Left cardiac atrium (tissue), 4 donors: ENCODE measurements at regions not wholly inside any gene's neighbourhood (a gene's known extent, or its start where the extent isn't known, plus 50 kb on each side); places are given as distances from the start of the nearest gene placed in this dataset.
"Not testable (repeated sequence)": the region's sequence is repeated elsewhere in the genome, so short reads cannot be mapped to it uniquely, and the experiment has no call there.

ENCODE experiments used
- ATAC-seq, 2 donors: fragments of 200-7000 bp; cut with Tn5 transposase; one replicate each; pipeline ENCODE4 v1.9.1; 2020; ENCODE audit warnings: mild to moderate bottlenecking in 2 of 2, moderate library complexity in 2 of 2
- DNase-seq: peaks from one replicate; pipeline ENCODE4 v3.0.0-alpha.2; 2020
- intact Hi-C, 2 donors: fragments of 100-400 bp; cut with DNase I; formaldehyde crosslinking; loops; one replicate each; pipeline versions ENCODE4 v1.14.1 to v1.15.1; 2022 to 2023
- donor health status: DM: no; HTN: yes; CAD: no.
- donor health status: DM: no; HTN: yes; CAD: no; lungs with severe emphysema.
- donor health status: DM: yes; HTN: yes; CAD: no.
- donor health status: Dilated cardiomyopathy.

DNA sequence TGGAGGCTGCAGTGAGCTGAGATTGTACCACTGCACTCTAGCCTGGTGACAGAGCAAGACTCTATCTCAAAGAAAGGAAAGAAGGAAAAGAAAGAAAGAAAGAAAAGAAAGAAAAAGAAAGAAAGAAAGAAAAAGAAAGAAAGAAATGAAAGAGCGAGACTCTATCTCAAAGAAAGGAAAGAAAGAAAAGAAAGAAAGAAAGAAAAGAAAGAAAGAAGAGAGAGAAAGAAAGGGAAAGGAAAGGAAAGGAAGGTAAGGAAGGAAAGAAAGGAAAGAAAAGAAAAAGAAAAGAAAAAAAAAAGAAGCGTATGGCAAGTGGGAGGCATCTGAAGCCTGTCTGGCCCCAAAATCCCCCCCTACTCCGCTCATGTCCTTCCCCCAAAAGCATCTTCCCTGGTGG is 182.3 kb upstream of the MSX2 start:
- no peak for ATAC-seq
- intact Hi-C loops: no loop called here
- no peak for DNase-seq

DNA sequence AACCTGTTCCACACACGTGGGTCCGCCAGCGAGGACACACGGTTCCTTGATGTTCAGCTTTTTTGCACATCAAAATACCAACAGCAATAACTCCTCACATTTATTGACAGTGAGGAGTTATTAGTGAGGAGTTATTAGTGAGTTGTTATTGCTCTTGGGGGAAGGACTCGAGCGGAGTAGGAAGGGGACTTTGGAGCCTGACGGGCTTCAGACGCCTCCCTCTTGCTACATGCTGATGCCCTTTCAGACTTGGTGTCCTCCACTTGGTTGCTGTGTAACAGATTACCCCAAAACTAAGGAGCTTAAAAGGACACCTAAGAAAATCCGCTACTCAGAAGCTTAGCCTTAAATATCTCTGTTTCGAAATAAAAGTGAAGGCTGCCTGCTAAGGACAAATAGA is 181.9 kb upstream of the MSX2 start:
- no peak for DNase-seq
- intact Hi-C loops: no loop called here
- ATAC-seq: no peak

DNA sequence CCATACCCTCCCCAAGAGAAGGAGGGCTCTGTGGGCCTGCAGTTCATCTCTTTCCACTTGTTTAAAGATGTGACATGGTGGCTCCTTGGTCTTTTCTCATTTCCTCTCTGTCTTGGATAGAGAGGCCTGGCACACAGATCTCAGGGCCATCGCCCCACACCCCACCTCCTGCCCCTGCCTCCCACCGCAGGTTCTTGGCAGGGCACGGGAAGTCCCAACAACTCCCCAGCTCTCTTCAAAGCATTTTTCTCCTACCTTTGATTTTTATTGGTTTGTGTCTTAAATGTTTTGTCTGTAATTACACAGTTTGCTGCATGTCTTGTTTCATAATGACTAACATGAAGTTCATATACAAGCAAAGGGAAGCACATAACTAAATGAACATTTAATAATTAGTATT is 178.5 kb upstream of the MSX2 start:
- ATAC-seq (no peak), DNase-seq (no peak)
- intact Hi-C loops: no loop called here

- intact Hi-C loops: no loop called here
- no peak for DNase-seq
- no peak for ATAC-seq
Observed at GRCh38 chr5:174547814-174548213, 176.6 kb upstream of the MSX2 start.

DNA sequence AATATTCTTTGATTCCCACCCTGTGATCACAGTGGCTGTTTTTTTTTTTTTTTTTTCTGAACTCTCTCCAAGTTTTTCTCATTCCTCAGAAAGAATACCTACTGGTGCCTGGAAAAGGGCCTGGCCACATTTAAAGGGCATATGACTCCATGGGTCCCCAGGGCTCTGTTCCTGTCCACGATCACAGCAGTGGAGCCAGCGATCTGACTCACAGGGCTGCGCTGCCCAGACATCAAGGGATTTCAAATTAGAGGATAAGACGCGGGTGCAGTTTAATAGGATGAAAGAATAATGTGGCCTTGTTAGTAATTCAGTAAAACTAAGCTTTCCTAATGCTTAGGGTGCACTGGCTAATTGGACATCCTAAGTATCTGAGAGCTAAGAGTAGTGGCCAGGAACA is 175.1 kb upstream of the MSX2 start:
- ATAC-seq: no peak

DNA sequence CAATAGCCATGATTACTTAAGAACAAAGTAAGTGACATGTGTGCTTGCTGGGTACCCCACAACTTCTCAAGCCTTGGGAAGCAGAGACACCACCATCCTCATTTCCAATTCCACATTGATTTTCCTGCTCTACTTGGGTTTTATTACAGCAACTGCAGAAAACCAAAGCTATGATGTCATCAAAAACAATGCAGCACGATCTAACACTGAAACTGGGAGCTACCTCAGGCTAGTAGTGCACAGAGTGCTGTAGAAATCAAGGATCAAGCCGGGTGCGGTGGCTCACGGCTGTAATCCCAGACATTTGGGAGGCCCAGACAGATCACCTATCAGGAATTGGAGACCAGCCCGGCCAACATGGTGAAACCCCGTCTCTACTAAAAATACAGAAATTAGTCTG is 174.4 kb upstream of the MSX2 start:
- ATAC-seq: no peak
- DNase-seq: no peak
- intact Hi-C loops: no loop called here

More for the DNA sequence above, 175.1 kb upstream of the MSX2 start:
- intact Hi-C loops: no loop called here
- DNase-seq: peak; percentile 28

DNA sequence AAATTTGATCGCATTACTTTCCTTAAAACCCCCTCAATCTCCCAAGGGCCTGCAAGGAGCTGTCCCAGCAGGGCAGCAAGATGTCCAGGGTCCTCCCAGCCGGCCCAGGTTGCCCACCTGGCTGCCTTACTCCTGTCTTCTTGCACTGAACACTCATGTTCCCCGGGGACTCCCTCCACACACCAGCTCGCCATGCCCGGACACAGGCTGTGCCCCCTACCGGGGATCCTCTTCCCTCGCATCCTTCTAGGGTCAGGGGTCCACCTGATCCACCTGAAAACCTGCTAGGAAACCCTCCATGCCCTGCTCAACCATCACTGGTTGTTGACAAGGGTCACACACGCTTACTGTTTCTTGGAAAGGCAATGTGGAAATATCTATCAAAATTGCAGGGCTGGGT is 172.0 kb upstream of the MSX2 start:
- intact Hi-C loops: no loop called here
- no peak for DNase-seq

DNA sequence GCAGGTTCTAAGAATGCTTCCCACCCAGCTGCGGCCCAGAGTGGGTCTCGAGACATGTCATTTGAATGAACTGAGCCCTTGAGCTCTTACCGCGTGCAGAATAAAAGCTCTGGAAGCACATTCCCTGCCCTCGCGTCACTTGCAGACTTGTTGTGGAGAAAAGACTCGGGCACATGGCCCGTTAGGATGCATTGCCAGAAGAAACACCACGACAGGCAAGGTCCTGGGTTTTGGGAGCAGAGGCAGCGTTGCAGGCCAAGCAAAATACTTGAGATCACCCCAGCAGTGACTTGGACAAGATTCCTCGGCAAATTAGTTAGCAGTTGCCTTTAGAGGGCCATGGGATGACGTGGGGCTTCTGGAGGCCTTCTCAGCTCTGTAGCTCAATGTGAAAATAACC is 170.8 kb upstream of the MSX2 start:
- intact Hi-C loops: no loop called here
- DNase-seq (peak; percentile 68), ATAC-seq (peak; percentile 67 to 81)

More for the DNA sequence above, 172.0 kb upstream of the MSX2 start:
- no peak for ATAC-seq

GRCh38 chr5:174555726-174556125 is 168.7 kb upstream of the MSX2 start:
- no peak for ATAC-seq
- DNase-seq: no peak
- intact Hi-C loops: no loop called here

DNA sequence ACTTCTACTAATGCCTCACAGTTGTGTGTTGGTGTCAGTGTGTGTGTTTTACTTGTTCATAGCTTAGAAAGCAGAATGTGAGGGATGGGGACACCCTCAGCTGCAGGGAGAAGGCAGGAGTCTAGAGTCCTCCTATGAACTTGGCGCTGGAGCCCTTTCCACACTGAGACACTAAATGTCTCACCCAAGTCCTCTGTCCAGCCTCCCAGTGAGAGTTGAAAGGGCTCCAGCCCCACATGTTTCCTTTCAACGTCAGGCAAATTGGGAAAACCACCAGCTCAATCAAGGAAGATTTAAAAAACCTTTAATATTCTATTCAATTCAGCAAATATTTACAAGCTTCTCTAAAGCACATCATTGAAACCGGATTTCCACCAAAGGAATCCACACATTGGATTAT is 167.6 kb upstream of the MSX2 start:
- ATAC-seq (no peak), DNase-seq (no peak)
- intact Hi-C loops: no loop called here

- ATAC-seq (no peak), DNase-seq (no peak)
- intact Hi-C loops: no loop called here
Observed at GRCh38 chr5:174558190-174558589, 166.2 kb upstream of the MSX2 start.

- DNase-seq (no peak), ATAC-seq (no peak)
- intact Hi-C loops: no loop called here
Observed at GRCh38 chr5:174559141-174559540, 165.2 kb upstream of the MSX2 start.

- intact Hi-C loops: no loop called here
- ATAC-seq (no peak), DNase-seq (no peak)
Observed at GRCh38 chr5:174559566-174560090, 164.8 kb upstream of the MSX2 start.

- intact Hi-C loops: no loop called here
- no peak for ATAC-seq
- no peak for DNase-seq
Observed at GRCh38 chr5:174560861-174561260, 163.5 kb upstream of the MSX2 start.

DNA sequence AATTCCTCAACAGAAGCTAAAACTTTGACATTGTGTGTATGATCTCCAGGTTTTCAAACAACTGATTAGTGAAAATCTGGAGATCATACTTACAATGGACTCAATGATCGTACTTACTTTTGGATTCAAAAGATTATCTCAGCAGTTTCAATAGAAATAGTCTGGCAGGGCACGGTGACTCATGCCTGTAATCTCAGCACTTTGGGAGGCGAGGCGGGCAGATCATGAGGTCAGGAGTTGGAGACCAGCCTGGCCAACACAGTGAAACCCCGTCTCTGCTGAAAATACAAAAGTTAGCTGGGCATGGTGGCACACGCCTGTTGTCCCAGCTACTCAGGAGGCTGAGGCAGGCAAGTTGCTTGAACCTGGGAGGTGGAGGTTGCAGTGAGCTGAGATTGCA is 161.3 kb upstream of the MSX2 start:
- DNase-seq, ATAC-seq, intact Hi-C loops: not testable (repeated sequence)

DNA sequence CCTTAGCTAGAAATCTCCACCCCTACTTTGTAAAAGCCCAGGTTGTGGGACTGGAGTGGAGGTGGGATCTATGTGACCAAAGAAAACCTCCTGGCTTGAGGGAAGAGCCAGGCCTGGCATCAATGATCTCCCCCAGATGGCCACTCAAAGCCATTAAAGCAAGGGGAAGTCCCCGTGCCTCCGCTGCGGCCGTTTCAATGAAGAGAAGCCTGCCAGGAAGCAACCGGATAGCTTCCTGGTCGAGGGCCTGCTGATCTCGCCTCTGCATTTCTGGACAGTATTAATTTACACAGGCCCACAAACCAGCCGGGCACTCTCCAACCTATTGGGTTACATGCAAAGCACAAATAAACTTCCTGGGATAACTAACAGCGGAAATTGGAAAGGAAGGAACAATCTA is 160.5 kb upstream of the MSX2 start:
- DNase-seq (no peak), ATAC-seq (peak in 1 of 2 donors; percentile 24)
- intact Hi-C loops: no loop called here

GRCh38 chr5:174567506-174568141 is 156.8 kb upstream of the MSX2 start:
- ATAC-seq (no peak), DNase-seq (no peak)
- intact Hi-C loops: no loop called here

DNA sequence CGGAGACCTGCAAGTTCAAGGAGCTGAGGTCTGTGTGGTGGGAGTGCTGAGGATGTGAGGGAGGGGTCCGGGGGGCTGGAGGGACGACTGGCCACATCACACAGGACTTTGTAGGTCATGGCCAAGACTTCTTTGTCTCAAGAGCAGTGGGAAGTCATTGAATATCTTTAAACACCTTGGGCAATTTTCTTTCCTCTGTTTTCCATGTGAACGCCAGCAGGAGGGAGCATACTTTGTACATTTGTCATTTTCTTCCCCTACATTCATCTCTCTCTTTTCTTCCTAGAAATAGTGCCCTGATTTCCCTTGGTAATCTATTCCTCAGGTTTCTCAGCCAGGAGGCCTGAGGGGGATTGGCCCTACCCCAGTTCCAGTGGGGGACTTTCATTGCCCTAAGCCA is 153.7 kb upstream of the MSX2 start:
- DNase-seq (no peak), ATAC-seq (no peak)
- intact Hi-C loops: no loop called here

GRCh38 chr5:174571662-174572397 is 152.6 kb upstream of the MSX2 start:
- DNase-seq: peak; percentile 70
- peak; percentile 84 to 98 for ATAC-seq
- intact Hi-C loops: no loop called here

- ATAC-seq (no peak), DNase-seq (no peak)
- intact Hi-C loops: no loop called here
Observed at GRCh38 chr5:174572591-174572990, 151.8 kb upstream of the MSX2 start.
